ENCODE measurements at regions not wholly inside any gene's neighbourhood (a gene's known extent, or its start where the extent isn't known, plus 50 kb on each side); places are given as distances from the start of the nearest gene placed in this dataset.

GRCh38 chr4:114281164-114281960, 301.9 kb upstream of the ARSJ start:
- Histone ChIP-seq H3K9ac (no peak overlapping the region), H3K4me2 (no peak overlapping the region), H3K27me3 (no peaks in the 10 kb centered on the region), H3K36me3 (no peaks in the 10 kb centered on the region), H3F3A (ENCODE audit: low read depth) (no peaks in the 10 kb centered on the region), H3K79me2 (ENCODE audit: low read depth) (no peaks in the 10 kb centered on the region), H3K9me3 (ENCODE audit: low read depth) (no peaks in the 10 kb centered on the region), H2AFZ (replicated peaks) (no peak overlapping the region), H3K4me1 (no peaks in the 10 kb centered on the region), H3K4me3 (no peak overlapping the region), H3K27ac (no peak overlapping the region), H4K20me1 (ENCODE audit: low read depth) (no peaks in the 10 kb centered on the region)
- Mint-ChIP-seq H3K36me3 (no peaks in the 10 kb centered on the region), H3K27me3 (ENCODE audit: insufficient read depth, low read depth) (no peaks in the 10 kb centered on the region), H3K4me3 (no peak overlapping the region), H3K27ac (no peak overlapping the region), H3K9me3 (no peaks in the 10 kb centered on the region), H3K4me1 (no peaks in the 10 kb centered on the region)
- TF ChIP-seq EZH2 (IDR thresholded peaks at IDR 0.05) = no peak
- TF ChIP-seq CTCF (IDR thresholded peaks at IDR 0.05) = no peak
- no peak for TF ChIP-seq EZH2phosphoT487 (IDR thresholded peaks at IDR 0.05)
- DNase-seq (ENCODE audit: low spot score) = no peak

GRCh38 chr4:114282937-114283336, 303.5 kb upstream of the ARSJ start:
- H3K4me1 Mint-ChIP-seq = no peaks in the 10 kb centered on the region
- H3F3A ChIP-seq (ENCODE audit: low read depth) = no peaks in the 10 kb centered on the region
- H3K9me3 Mint-ChIP-seq = no peaks in the 10 kb centered on the region
- H3K27me3 Mint-ChIP-seq (ENCODE audit: insufficient read depth, low read depth) = no peaks in the 10 kb centered on the region
- H4K20me1 ChIP-seq (ENCODE audit: low read depth) = no peaks in the 10 kb centered on the region
- no peak overlapping the region for H3K4me3 ChIP-seq
- no peak for DNase-seq (ENCODE audit: low spot score)
- H3K27me3 ChIP-seq = no peaks in the 10 kb centered on the region
- H3K9me3 ChIP-seq (ENCODE audit: low read depth) = no peaks in the 10 kb centered on the region
- H3K4me1 ChIP-seq = no peaks in the 10 kb centered on the region
- no peak overlapping the region for H3K27ac Mint-ChIP-seq
- no peak overlapping the region for H3K4me3 Mint-ChIP-seq
- no peak for TF ChIP-seq EZH2 (IDR thresholded peaks at IDR 0.05)
- no peak for TF ChIP-seq CTCF (IDR thresholded peaks at IDR 0.05)
- no peak for TF ChIP-seq EZH2phosphoT487 (IDR thresholded peaks at IDR 0.05)
- H2AFZ ChIP-seq (replicated peaks) = no peak overlapping the region
- H3K36me3 Mint-ChIP-seq = no peaks in the 10 kb centered on the region
- no peak overlapping the region for H3K4me2 ChIP-seq
- H3K36me3 ChIP-seq = no peaks in the 10 kb centered on the region
- H3K27ac ChIP-seq = no peak overlapping the region
- H3K9ac ChIP-seq = no peak overlapping the region
- H3K79me2 ChIP-seq (ENCODE audit: low read depth) = no peaks in the 10 kb centered on the region

- Histone ChIP-seq H3K4me2 (no peak overlapping the region), H2AFZ (replicated peaks) (no peak overlapping the region), H3K9me3 (ENCODE audit: low read depth) (no peaks in the 10 kb centered on the region), H3K9ac (no peak overlapping the region), H3K4me3 (no peak overlapping the region), H3F3A (ENCODE audit: low read depth) (no peaks in the 10 kb centered on the region), H3K27ac (no peak overlapping the region), H4K20me1 (ENCODE audit: low read depth) (no peaks in the 10 kb centered on the region), H3K4me1 (no peaks in the 10 kb centered on the region), H3K79me2 (ENCODE audit: low read depth) (no peaks in the 10 kb centered on the region), H3K36me3 (no peaks in the 10 kb centered on the region), H3K27me3 (no peaks in the 10 kb centered on the region)
- no peak for DNase-seq (ENCODE audit: low spot score)
- H3K4me1 Mint-ChIP-seq = no peaks in the 10 kb centered on the region
- no peaks in the 10 kb centered on the region for H3K36me3 Mint-ChIP-seq
- H3K9me3 Mint-ChIP-seq = no peaks in the 10 kb centered on the region
- no peaks in the 10 kb centered on the region for H3K27me3 Mint-ChIP-seq (ENCODE audit: insufficient read depth, low read depth)
- TF ChIP-seq EZH2phosphoT487 (IDR thresholded peaks at IDR 0.05) (no peak), EZH2 (IDR thresholded peaks at IDR 0.05) (no peak), CTCF (IDR thresholded peaks at IDR 0.05) (no peak)
- no peak overlapping the region for H3K4me3 Mint-ChIP-seq
- H3K27ac Mint-ChIP-seq = no peak overlapping the region
Measured at GRCh38 chr4:114284629-114285028, 305.2 kb upstream of the ARSJ start.
